Liver (tissue), 3 donors: ENCODE measurements at regions not wholly inside any gene's neighbourhood (a gene's known extent, or its start where the extent isn't known, plus 50 kb on each side); places are given as distances from the start of the nearest gene placed in this dataset.

ENCODE experiments used
- ATF3 ChIP-seq: IDR thresholded peaks from 2 replicates; pipeline ENCODE4 v1.6.1; 2016; ENCODE audit warnings: antibody characterized with exemption
- CTCF ChIP-seq: fragments of 150-350 bp; IDR thresholded peaks from 2 replicates; pipeline ENCODE4 v1.5.1; 2017; ENCODE audit warnings: improper control_type of control experiment, low read depth, low read length; ENCODE audit not compliant: missing input control
- GABPA ChIP-seq, 2 donors: IDR thresholded peaks in 1 of 2; conservative IDR thresholded peaks in 1 of 2; 2 replicates each; pipeline ENCODE4 v1.6.1; 2016; ENCODE audit warnings: antibody characterized with exemption in 2 of 2, mild to moderate bottlenecking in 1 of 2, moderate library complexity in 1 of 2
- HNF4G ChIP-seq: IDR thresholded peaks from 2 replicates; pipeline ENCODE4 v1.6.1; 2016; ENCODE audit warnings: antibody characterized with exemption
- JUND ChIP-seq, 2 donors: IDR thresholded peaks; 2 replicates each; pipeline ENCODE4 v1.6.1; 2016; ENCODE audit warnings: antibody characterized with exemption in 2 of 2
- MAX ChIP-seq: IDR thresholded peaks from 2 replicates; pipeline ENCODE4 v1.6.1; 2016; ENCODE audit warnings: antibody characterized with exemption
- RAD21 ChIP-seq, 2 donors: IDR thresholded peaks; 2 replicates each; pipeline ENCODE4 v1.6.1; 2016; ENCODE audit warnings: antibody characterized with exemption in 2 of 2, mild to moderate bottlenecking in 2 of 2
- REST ChIP-seq: IDR thresholded peaks from 2 replicates; pipeline ENCODE4 v1.6.1; 2016; ENCODE audit warnings: antibody characterized with exemption, mild to moderate bottlenecking
- SP1 ChIP-seq: IDR thresholded peaks from 2 replicates; pipeline ENCODE4 v1.6.1; 2018; ENCODE audit warnings: antibody characterized with exemption, mild to moderate bottlenecking
- TAF1 ChIP-seq: conservative IDR thresholded peaks from 2 replicates; pipeline ENCODE4 v1.6.1; 2016; ENCODE audit warnings: antibody characterized with exemption, mild to moderate bottlenecking
- YY1 ChIP-seq: IDR thresholded peaks from 2 replicates; pipeline ENCODE4 v1.6.1; 2016; ENCODE audit warnings: antibody characterized with exemption, mild to moderate bottlenecking
- ZBTB33 ChIP-seq: IDR thresholded peaks from 2 replicates; pipeline ENCODE4 v1.6.1; 2016; ENCODE audit warnings: antibody characterized with exemption
- donor health status: healthy.
- donor health status: healthy.

GRCh38 chr15:85890620-85890980 lies 95.9 kb upstream of the KLHL25 start:
- TF ChIP-seq CTCF (no peak), HNF4G (no peak), ZBTB33 (no peak), JUND (IDR thresholded peaks at IDR 0.05) (no peak), ATF3 (no peak), RAD21 (IDR thresholded peaks at IDR 0.05) (no peak), MAX (no peak), GABPA (IDR thresholded peaks at IDR 0.05 in 1 of 2, conservative IDR thresholded peaks at IDR 0.05 in 1 of 2) (no peak), TAF1 (no peak), YY1 (no peak), SP1 (no peak), REST (no peak)
